K562 (cell line): ENCODE measurements at regions not wholly inside any gene's neighbourhood (a gene's known extent, or its start where the extent isn't known, plus 50 kb on each side); places are given as distances from the start of the nearest gene placed in this dataset.

Source experiments
- ATAC-seq: fragments of 200-7000 bp; cut with Tn5 transposase; 3 replicates; pipeline ENCODE4 v1.9.1; 2020; ENCODE audit warnings: moderate library complexity
- BruUV-seq: library from RNA; stranded (reverse); fragments of 400-500 nt; replicated peaks from 2 replicates; lab custom pipeline; 2021; lab: Mats Ljungman, UMichigan
- CTCF ChIA-PET: fragments of 300-600 bp; formaldehyde crosslinking; extraction: SDS; loops from one replicate; lab custom pipeline; 2021; ENCODE audit warnings: low intra/inter-chr PET ratio; lab: Yijun Ruan, JAX
- POLR2A ChIA-PET: fragments of 300-600, 350-650 bp; sonication (Branson Sonifier 250); formaldehyde crosslinking; extraction: SDS; loops from one replicate; lab custom pipeline; 2021; ENCODE audit warnings: antibody characterized with exemption, inconsistent platforms; lab: Yijun Ruan, JAX
- DNase-seq, 4 experiments: peaks; one replicate each; pipeline versions ENCODE4 v3.0.0 to v3.0.0-alpha.2; 2011 to 2018; ENCODE audit warnings: low spot score in 3 of 4, mixed read lengths in 3 of 4; ENCODE audit errors: extremely low read depth in 1 of 4
- FAIRE-seq: peaks from 2 replicates; lab custom pipeline; 2011; peaks lifted over from hg19 to GRCh38; lab: Jason Lieb, UNC
- H2AFZ ChIP-seq: 2 replicates; pipeline ENCODE4 v1.6.0; 2011; ENCODE audit warnings: low read depth, low read length, control low read depth, inconsistent platforms
- H3K27ac ChIP-seq: fragments of 200-600 bp; 3 replicates; pipeline ENCODE4 v1.8.0; 2011; ENCODE audit warnings: low read depth, mild to moderate bottlenecking, control low read depth, inconsistent platforms, low read length, moderate library complexity, mixed read lengths; ENCODE audit errors: extremely low read depth
- H3K27me3 ChIP-seq, 2 experiments: fragments of 300-600 bp in 1 of 2; 2 replicates in 1 of 2; 3 replicates in 1 of 2; pipeline versions ENCODE4 v1.6.0 to v1.8.0; 2011; ENCODE audit warnings: inconsistent platforms in 2 of 2, low read length in 2 of 2, mild to moderate bottlenecking in 1 of 2, mixed read lengths in 1 of 2, moderate library complexity in 1 of 2; ENCODE audit not compliant: control insufficient read depth in 2 of 2, insufficient read depth in 2 of 2
- H3K36me3 ChIP-seq: fragments of 300-600 bp; 3 replicates; pipeline ENCODE4 v1.8.0; 2011; ENCODE audit warnings: mild to moderate bottlenecking, low read length, inconsistent platforms; ENCODE audit not compliant: control insufficient read depth, insufficient read depth
- H3K4me1 ChIP-seq, 2 experiments: fragments of 200-600 bp in 1 of 2; replicated peaks in 1 of 2; 2 replicates in 1 of 2; 3 replicates in 1 of 2; pipeline versions ENCODE4 v1.5.1 to v1.8.0; 2011; ENCODE audit warnings: inconsistent platforms in 2 of 2, low read length in 2 of 2, mild to moderate bottlenecking in 1 of 2, mixed read lengths in 1 of 2, moderate library complexity in 1 of 2; ENCODE audit not compliant: control insufficient read depth in 2 of 2, insufficient read depth in 2 of 2
- H3K4me2 ChIP-seq: 2 replicates; pipeline ENCODE4 v1.6.1; 2011; ENCODE audit warnings: low read length, control low read depth, inconsistent platforms, mixed read lengths; ENCODE audit not compliant: insufficient read depth
- H3K4me3 ChIP-seq: fragments of 200-600 bp; sonication (generic), shearing (Covaris generic); 2 replicates; pipeline ENCODE4 v1.5.1; 2016; ENCODE audit warnings: control low read depth, inconsistent platforms
- H3K79me2 ChIP-seq: fragments of 200-600 bp; 3 replicates; pipeline ENCODE4 v1.8.0; 2011; ENCODE audit warnings: low read length, inconsistent platforms; ENCODE audit not compliant: control insufficient read depth, insufficient read depth
- H3K9ac ChIP-seq, 2 experiments: 2 replicates each; pipeline versions ENCODE4 v1.6.0 to v1.6.1; 2011; ENCODE audit warnings: low read depth in 2 of 2, low read length in 2 of 2, control low read depth in 1 of 2, inconsistent platforms in 1 of 2, mild to moderate bottlenecking in 1 of 2, mixed read lengths in 1 of 2; ENCODE audit not compliant: insufficient read depth in 1 of 2
- H3K9me1 ChIP-seq: one replicate; pipeline ENCODE4 v1.6.0; 2011; ENCODE audit warnings: inconsistent platforms, mild to moderate bottlenecking, low read length, moderate library complexity; ENCODE audit not compliant: control insufficient read depth, insufficient read depth
- H3K9me3 ChIP-seq: replicated peaks from 2 replicates; pipeline ENCODE4 v1.5.1; 2011; ENCODE audit warnings: low read depth, low read length, inconsistent platforms; ENCODE audit not compliant: control insufficient read depth, insufficient read depth
- H4K20me1 ChIP-seq: replicated peaks from 2 replicates; pipeline ENCODE4 v1.6.1; 2011; ENCODE audit warnings: low read length, inconsistent platforms, mixed read lengths; ENCODE audit not compliant: control insufficient read depth, insufficient read depth
- CBX5 ChIP-seq: IDR thresholded peaks from 2 replicates; pipeline ENCODE4 v1.6.1; 2014; ENCODE audit warnings: low read depth, borderline replicate concordance
- FOXJ2 ChIP-seq: fragments of 200-800 bp; sonication (Bioruptor generic); IDR thresholded peaks from 2 replicates; pipeline ENCODE4 v1.6.1; 2016; ENCODE audit warnings: missing genetic modification characterization, missing compliant biosample characterization
- HOXB6 ChIP-seq: fragments of 250-450 bp; sonication (Bioruptor Pico); IDR thresholded peaks from 2 replicates; pipeline ENCODE4 v1.5.1; 2022; ENCODE audit warnings: mild to moderate bottlenecking, borderline replicate concordance
- MYNN ChIP-seq, 2 experiments: sonication (generic); formaldehyde crosslinking in 1 of 2; IDR thresholded peaks; 2 replicates each; pipeline versions ENCODE4 v1.5.0 to v1.6.1; 2016 to 2020; ENCODE audit warnings: antibody characterized with exemption in 1 of 2, missing genetic modification reagents in 1 of 2
- RBM39 ChIP-seq: fragments of 200-400 bp; formaldehyde crosslinking; optimal IDR thresholded peaks from 2 replicates; pipeline ENCODE3; 2018; ENCODE audit warnings: low read depth, low read length
- RFX1 ChIP-seq: fragments of 450-650 bp; IDR thresholded peaks from 2 replicates; pipeline ENCODE4 v1.6.1; 2016; ENCODE audit warnings: mild to moderate bottlenecking, moderate library complexity
- SAFB ChIP-seq: fragments of 200-400 bp; formaldehyde crosslinking; IDR thresholded peaks from 2 replicates; pipeline ENCODE4 v1.6.1; 2017; ENCODE audit warnings: low read depth, low read length, borderline replicate concordance
- SMAD3 ChIP-seq: fragments of 450-650 bp; formaldehyde crosslinking; conservative IDR thresholded peaks from 2 replicates; pipeline ENCODE4 v1.4.0; 2020; ENCODE audit warnings: mild to moderate bottlenecking
- SNRNP70 ChIP-seq: fragments of 200-400 bp; formaldehyde crosslinking; optimal IDR thresholded peaks from 2 replicates; pipeline ENCODE3; 2017; ENCODE audit warnings: low read depth, low read length
- TCF7 ChIP-seq: sonication (generic); IDR thresholded peaks from 2 replicates; pipeline ENCODE4 v1.6.1; 2016; ENCODE audit warnings: antibody characterized with exemption, borderline replicate concordance
- ZFPM2 ChIP-seq: fragments of 250-450 bp; sonication (Bioruptor Pico); IDR thresholded peaks from 2 replicates; pipeline ENCODE4 v1.5.1; 2022; ENCODE audit warnings: mild to moderate bottlenecking
- ZFX ChIP-seq: sonication (generic); formaldehyde crosslinking; IDR thresholded peaks from 2 replicates; pipeline ENCODE4 v1.8.0; 2022; ENCODE audit warnings: mild to moderate bottlenecking, missing genetic modification reagents, moderate library complexity
- ZNF197 ChIP-seq: fragments of 200-800 bp; sonication (Bioruptor generic); IDR thresholded peaks from 2 replicates; pipeline ENCODE4 v1.6.1; 2016; ENCODE audit warnings: low read depth, missing genetic modification characterization, missing compliant biosample characterization
- ZNF282 ChIP-seq: sonication (generic); formaldehyde crosslinking; IDR thresholded peaks from 2 replicates; pipeline ENCODE4 v1.8.1; 2023; ENCODE audit warnings: missing genetic modification reagents
- ZNF77 ChIP-seq: fragments of 250-450 bp; sonication (Bioruptor Pico); IDR thresholded peaks from 2 replicates; pipeline ENCODE4 v1.5.0; 2020
- WGBS: fragments of 100-300 bp; shearing (Covaris generic); methylation state at CpG from one replicate; pipeline ENCODE4 v1.1.6; 2016; ENCODE audit warnings: low coverage, mixed read lengths; ENCODE audit not compliant: insufficient coverage; ENCODE audit errors: missing lambda C conversion rate; 5-methylcytosine and 5-hydroxymethylcytosine counted together
- in situ Hi-C: fragments of 300-500 bp; cut with MboI; formaldehyde crosslinking; loops from 4 replicates; pipeline ENCODE4 v1.15.0; 2018; ENCODE audit warnings: inconsistent platforms, mixed read lengths
- intact Hi-C: fragments of 100-400 bp; cut with micrococcal nuclease; formaldehyde crosslinking; loops from 2 replicates; pipeline ENCODE4 v1.14.2; 2022
- TF ChIP-seq, protein P1 (sequence below): fragments of 250-450 bp; sonication (Bioruptor Pico); IDR thresholded peaks from 2 replicates; pipeline ENCODE4 v1.5.0; 2021
- TF ChIP-seq, protein P2 (sequence below): conservative IDR thresholded peaks from 2 replicates; pipeline ENCODE4 v1.6.1; 2011; ENCODE audit warnings: low read depth, mild to moderate bottlenecking, low read length; ENCODE audit not compliant: control insufficient read depth
- TF ChIP-seq, protein P3 (sequence below): IDR thresholded peaks from 2 replicates; pipeline ENCODE4 v1.6.1; 2011; ENCODE audit warnings: borderline replicate concordance, low read depth, mild to moderate bottlenecking, moderate library complexity, low read length; ENCODE audit not compliant: insufficient read depth, poor library complexity, severe bottlenecking

GRCh38 chrX:64842492-64842891 lies 133.8 kb downstream of the ZC4H2 start:
- H2AFZ ChIP-seq: no peak overlapping the region
- H3K9ac ChIP-seq: no peak overlapping the region
- 0% methylated on average over 1 of the region's 4 CpGs for WGBS
- intact Hi-C loops: no loop called here
- H3K4me2 ChIP-seq: no peak overlapping the region
- no peaks in the 10 kb centered on the region for H3K9me1 ChIP-seq
- ChIA-PET POLR2A (no interaction called here), CTCF (no interaction called here)
- no peaks in the 10 kb centered on the region for H3K4me1 ChIP-seq
- H3K9me3 ChIP-seq: no peaks in the 10 kb centered on the region
- H3K27ac ChIP-seq: no peak overlapping the region
- H3K36me3 ChIP-seq: no peaks in the 10 kb centered on the region
- DNase-seq (no peak), FAIRE-seq (no peak), ATAC-seq (no peak)
- no peak overlapping the region for H3K4me3 ChIP-seq
- H4K20me1 ChIP-seq: no peaks in the 10 kb centered on the region
- TF ChIP-seq RFX1: no peak
- TF ChIP-seq MYNN (IDR thresholded peaks at IDR 0.05): no peak
- no peak for TF ChIP-seq MYNN (CRISPR knock-in tag; IDR thresholded peaks at IDR 0.05)
- TF ChIP-seq SNRNP70: no peak
- no peak for TF ChIP-seq ZFPM2 (CRISPR knock-in tag)
- TF ChIP-seq CBX5: no peak
- no peak for TF ChIP-seq RBM39
- no peak for TF ChIP-seq TCF7
- TF ChIP-seq SMAD3 (CRISPR knock-in tag): no peak
- TF ChIP-seq, protein P1, sequence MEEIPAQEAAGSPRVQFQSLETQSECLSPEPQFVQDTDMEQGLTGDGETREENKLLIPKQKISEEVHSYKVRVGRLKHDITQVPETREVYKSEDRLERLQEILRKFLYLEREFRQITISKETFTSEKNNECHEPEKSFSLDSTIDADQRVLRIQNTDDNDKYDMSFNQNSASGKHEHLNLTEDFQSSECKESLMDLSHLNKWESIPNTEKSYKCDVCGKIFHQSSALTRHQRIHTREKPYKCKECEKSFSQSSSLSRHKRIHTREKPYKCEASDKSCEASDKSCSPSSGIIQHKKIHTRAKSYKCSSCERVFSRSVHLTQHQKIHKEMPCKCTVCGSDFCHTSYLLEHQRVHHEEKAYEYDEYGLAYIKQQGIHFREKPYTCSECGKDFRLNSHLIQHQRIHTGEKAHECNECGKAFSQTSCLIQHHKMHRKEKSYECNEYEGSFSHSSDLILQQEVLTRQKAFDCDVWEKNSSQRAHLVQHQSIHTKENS (CRISPR knock-in tag): no peak
- TF ChIP-seq, protein P2, sequence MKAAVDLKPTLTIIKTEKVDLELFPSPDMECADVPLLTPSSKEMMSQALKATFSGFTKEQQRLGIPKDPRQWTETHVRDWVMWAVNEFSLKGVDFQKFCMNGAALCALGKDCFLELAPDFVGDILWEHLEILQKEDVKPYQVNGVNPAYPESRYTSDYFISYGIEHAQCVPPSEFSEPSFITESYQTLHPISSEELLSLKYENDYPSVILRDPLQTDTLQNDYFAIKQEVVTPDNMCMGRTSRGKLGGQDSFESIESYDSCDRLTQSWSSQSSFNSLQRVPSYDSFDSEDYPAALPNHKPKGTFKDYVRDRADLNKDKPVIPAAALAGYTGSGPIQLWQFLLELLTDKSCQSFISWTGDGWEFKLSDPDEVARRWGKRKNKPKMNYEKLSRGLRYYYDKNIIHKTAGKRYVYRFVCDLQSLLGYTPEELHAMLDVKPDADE: no peak
- no peak for TF ChIP-seq SAFB
- no peak for TF ChIP-seq ZNF282 (CRISPR knock-in tag)
- TF ChIP-seq ZNF77: no peak
- no peak for TF ChIP-seq FOXJ2 (tag)
- no peak for TF ChIP-seq HOXB6
- no peak for TF ChIP-seq ZFX (CRISPR knock-in tag)
- TF ChIP-seq, protein P3, sequence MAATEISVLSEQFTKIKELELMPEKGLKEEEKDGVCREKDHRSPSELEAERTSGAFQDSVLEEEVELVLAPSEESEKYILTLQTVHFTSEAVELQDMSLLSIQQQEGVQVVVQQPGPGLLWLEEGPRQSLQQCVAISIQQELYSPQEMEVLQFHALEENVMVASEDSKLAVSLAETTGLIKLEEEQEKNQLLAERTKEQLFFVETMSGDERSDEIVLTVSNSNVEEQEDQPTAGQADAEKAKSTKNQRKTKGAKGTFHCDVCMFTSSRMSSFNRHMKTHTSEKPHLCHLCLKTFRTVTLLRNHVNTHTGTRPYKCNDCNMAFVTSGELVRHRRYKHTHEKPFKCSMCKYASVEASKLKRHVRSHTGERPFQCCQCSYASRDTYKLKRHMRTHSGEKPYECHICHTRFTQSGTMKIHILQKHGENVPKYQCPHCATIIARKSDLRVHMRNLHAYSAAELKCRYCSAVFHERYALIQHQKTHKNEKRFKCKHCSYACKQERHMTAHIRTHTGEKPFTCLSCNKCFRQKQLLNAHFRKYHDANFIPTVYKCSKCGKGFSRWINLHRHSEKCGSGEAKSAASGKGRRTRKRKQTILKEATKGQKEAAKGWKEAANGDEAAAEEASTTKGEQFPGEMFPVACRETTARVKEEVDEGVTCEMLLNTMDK: no peak
- TF ChIP-seq ZNF197 (CRISPR knock-in tag): no peak
- in situ Hi-C loops: no loop called here
- H3K79me2 ChIP-seq: no peaks in the 10 kb centered on the region
- H3K27me3 ChIP-seq: no peaks in the 10 kb centered on the region
- BruUV-seq: no TSS peak
